K562 (cell line): ENCODE measurements at regions not wholly inside any gene's neighbourhood (a gene's known extent, or its start where the extent isn't known, plus 50 kb on each side); places are given as distances from the start of the nearest gene placed in this dataset.

Source experiments
- POLR2A ChIP-seq: fragments of 450-650 bp; conservative IDR thresholded peaks from 2 replicates; pipeline ENCODE4 v1.6.1; 2016
- ZNF830 ChIP-seq: fragments of 250-450 bp; sonication (Bioruptor Pico); IDR thresholded peaks from 2 replicates; pipeline ENCODE4 v1.5.0; 2021; ENCODE audit warnings: mild to moderate bottlenecking

- TF ChIP-seq ZNF830 = no peak
- no peak for TF ChIP-seq POLR2A
Measured at GRCh38 chr7:98763441-98763840, 106.4 kb downstream of the TMEM130 start.
